COLO829 (cell line): ENCODE measurements at regions not wholly inside any gene's neighbourhood (a gene's known extent, or its start where the extent isn't known, plus 50 kb on each side); places are given as distances from the start of the nearest gene placed in this dataset.

ENCODE experiments used
- DNase-seq: peaks from one replicate; pipeline ENCODE4 v3.0.0; 2012; ENCODE audit warnings: low spot score

GRCh38 chr1:218526198-218526580 lies 181.1 kb downstream of the TGFB2 start:
- no peak for DNase-seq

DNA sequence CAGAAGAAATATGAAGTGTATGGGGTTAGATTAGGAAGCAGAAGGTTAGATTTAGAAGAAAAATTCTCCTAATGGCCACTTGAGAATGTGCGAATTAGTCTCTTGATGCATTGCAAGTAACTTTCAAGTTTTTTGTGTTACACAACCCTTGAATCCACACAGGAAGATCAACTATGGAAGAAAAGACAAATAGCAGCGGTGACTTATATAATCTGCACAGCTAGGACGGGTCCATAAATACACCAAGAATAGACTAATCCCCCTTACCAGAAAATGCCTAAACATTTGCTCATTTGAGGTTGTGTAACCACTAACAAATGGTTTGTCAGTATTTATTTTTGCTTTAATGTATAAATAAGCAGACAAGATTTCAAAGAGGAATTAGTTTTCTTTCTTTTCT lies 182.6 kb downstream of the TGFB2 start:
- no peak for DNase-seq

DNA sequence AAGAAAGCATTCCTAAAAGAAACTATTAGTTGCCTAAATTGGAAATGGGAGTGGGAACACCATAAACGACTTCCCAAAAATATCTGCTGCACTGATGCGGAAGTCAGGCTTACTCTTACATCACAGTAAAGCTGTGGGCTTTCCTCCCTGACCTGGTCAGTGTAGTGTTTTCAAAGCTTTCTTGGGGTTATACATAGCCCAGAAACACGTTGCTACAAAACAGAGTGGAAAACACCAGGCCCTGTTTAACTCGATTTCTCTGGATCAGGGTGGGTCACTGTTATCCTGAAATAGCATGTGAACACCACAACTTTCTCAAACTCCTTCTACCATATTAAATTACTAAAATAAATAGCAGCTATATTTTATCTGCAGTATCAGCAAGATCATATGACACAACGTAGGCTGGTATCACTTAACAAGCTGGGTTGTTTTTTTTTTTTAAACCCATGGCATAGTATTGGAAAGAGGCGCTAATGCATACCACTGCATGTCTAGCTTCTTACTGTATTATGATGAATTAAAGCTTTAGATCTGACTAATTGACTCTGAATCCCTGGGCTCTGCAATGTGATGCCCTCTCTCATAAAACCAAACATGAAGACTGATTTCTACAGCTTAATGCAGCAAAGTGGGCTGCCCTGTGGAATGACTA lies 184.6 kb downstream of the TGFB2 start:
- DNase-seq, result no peak

DNA sequence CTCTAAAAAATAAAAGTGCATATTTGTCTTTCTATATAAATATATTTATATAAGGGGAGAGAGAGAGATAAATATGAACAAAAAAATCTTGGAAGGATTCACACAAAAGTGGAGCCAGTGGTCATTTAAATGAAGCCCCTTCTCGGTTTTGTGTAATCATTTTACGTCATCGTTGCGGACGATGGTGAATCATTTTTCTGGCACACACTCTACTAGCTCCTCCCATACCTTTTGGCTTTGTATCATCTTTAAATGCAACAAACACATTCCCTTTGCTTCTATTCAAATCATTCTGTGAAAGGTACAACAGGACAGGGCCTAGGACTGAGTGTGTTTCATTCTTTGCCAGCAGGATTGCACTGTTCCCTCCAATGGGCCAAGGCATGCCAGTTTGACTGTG lies 186.8 kb downstream of the TGFB2 start:
- no peak for DNase-seq

DNA sequence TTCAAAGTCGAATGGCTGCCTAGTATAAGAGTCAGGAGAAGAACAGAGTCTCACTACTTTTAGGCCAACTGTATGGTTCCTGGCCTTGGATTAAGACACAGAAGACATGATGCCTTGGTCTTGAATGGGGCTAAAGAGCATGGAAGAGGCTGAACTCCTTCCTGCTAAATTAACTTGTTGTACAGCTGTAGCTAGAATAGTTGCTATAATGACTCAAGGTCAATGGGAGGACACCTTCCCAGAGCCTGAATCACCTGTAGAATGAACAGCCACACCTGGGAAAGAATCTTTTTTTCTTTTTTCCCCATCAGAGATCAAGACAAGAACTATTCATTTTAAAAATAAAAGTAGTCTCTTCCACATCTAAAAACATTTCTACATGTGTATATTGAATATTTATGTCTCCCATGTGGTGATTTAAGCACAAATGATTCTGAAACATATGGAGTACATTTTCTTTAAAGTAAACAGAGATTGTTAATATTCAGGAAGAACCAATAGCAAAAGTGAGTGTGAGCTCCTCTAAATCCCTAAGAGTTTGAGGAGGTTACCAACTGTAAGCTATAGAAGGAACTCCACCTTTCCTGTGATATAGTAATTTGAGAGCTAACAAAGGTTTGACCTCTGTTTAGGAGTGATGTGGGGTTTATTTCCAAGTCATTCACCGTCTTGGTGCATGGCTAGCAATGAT lies 191.3 kb downstream of the TGFB2 start:
- no peak for DNase-seq

DNA sequence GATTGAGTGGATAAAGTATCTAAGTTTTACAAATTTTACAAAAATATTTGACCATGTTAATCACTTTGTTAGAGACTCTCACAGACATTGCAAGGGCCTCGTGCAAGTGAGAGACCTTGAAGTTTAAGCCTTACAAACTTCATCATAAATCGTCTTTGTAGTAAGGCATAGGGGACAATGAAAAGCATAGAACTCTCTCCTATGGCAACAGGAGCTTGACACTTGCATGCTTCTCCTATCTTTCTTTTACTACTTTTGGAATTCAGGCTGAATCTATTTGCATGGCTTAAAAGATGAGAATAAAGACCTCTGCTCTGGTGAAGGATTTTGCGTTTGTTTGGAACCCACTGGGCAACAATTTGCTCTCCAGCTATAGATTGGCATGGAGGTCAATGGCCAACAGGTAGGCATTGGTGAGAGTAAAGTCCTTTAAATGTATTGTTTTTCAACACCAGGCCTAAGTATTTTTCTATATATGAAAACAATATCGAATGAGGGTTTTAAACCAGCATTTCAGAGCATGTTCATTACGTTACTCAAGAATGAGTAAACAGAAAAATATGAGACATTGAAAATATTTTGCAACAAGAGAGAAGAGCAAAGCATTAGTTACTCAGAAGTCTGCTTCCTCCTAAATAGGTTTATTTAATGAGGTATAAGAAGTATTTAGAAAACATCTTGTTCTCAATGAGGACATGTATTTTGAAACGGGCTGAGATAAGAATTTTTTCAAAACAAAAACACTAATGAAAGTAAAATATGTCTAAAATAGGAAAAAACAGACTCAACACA lies 192.2 kb downstream of the TGFB2 start:
- no peak for DNase-seq

DNA sequence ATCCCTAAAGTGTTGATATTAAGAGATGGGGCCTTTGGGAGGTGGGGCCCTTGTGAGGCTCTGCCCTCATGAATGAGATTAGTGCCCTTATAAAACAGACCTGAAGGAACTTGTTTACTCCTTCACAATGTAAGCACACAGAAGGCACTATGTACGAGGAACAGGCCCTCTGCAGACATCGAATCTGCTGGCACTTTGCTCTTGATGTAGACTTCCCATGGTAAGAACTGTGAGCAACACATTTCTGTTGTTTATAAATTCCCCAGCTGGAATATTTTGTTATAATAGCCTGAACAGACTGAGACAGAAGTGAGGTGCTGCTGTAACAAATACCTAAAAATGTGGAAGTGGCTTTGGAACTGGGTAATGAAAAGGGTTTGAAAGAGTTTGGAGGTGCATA lies 193.2 kb downstream of the TGFB2 start:
- DNase-seq, result no peak

GRCh38 chr1:218546314-218546713 lies 201.2 kb downstream of the TGFB2 start:
- no peak for DNase-seq

GRCh38 chr1:218547957-218548730 lies 203.0 kb downstream of the TGFB2 start:
- no peak for DNase-seq

- DNase-seq, result no peak
Measured at GRCh38 chr1:218548764-218549163, 203.6 kb downstream of the TGFB2 start.

DNA sequence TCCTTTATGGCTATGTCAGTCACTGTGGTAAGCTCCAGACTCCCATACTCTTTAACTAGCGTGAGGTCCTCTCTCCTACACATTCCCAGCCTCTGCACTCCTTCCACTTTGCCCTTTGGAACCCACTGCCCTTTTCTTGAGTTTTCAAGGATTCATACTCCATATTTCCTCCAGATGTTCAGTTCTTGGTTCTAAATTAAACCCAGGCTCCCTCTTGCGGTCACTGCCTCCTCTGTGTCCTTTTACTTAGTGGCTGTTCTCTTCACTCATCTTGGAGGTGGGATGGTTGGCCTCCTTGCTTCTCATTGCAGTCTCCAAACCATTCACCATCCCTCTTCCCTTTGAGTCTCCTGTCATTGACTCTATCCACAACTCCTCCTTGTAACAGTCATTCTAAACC lies 208.1 kb downstream of the TGFB2 start:
- no peak for DNase-seq

- DNase-seq, result no peak
Measured at GRCh38 chr1:218556016-218556415, 210.9 kb downstream of the TGFB2 start.

DNA sequence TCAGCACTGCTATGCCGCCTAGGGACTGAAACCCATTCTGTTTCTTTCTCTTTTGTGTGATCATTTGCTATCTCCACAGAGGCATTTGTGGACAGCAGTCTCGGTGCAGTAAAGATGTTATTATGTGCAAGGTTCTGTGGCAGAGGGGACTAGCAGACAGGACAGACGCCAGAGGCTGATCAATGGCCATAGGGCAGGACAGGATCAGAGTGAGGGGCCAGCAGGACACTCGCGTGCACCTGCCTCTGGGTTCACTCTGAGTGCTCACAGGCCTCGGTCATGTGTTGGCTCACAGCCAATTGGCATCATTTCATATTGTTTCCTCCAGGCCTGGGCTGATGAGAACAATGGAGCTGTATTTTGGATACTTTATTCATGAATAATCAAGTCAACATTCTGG lies 212.6 kb downstream of the TGFB2 start:
- DNase-seq, result no peak

DNA sequence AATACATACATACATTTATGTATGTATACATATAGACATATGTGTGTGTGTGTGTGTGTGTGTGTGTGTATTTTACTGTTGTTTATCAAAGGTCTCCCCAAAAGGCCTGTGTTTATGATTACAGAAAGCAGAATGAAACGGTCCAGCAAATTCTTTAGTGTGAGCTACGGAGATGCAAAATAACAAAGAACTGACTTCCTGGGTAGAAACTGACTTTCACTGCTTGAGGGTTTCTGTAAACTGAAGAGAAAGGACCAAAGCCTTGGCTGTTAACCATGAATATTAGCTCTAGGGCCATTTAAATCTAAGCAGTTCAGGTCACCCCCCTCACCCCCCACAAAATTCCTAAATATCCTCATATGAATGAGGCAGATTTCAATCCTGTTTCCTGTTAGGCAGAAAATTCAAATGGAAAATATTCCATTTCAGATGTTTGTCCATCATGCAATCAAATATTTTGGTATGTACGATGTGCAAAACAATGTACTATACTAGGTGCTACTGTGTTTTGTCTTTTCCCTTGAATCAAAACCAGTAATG lies 213.2 kb downstream of the TGFB2 start:
- no peak for DNase-seq

GRCh38 chr1:218565377-218565776 lies 220.2 kb downstream of the TGFB2 start:
- no peak for DNase-seq

DNA sequence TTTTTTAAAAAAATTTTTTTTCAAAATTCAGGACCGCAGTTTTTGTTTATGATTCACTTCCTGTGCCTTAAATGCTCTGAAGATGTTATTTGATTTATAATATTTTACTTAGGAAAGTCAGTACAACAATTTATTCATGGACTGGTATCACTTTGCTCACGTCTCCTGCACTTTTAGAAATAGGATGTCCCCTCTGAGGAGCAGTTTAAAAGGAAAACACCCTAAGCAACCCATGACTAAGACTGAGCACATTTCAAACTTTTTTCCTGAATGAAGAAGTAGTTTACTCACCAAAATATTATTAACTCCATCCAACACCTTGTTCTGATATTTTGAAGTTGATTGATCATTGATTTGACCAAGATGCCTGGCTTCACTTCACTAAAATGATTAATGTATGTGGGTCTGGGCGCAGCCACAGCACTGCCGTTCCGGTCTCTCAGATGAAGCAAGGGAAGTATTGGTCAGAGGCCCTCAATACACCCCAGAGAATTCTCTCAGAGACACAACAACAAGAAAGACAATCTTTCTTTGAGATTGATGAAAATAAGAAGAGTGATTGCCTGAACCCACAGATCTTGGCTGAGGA lies 223.9 kb downstream of the TGFB2 start:
- no peak for DNase-seq

- DNase-seq, result no peak
Measured at GRCh38 chr1:218570456-218570855, 225.3 kb downstream of the TGFB2 start.

- DNase-seq, result no peak
Measured at GRCh38 chr1:218571491-218571890, 226.4 kb downstream of the TGFB2 start.

DNA sequence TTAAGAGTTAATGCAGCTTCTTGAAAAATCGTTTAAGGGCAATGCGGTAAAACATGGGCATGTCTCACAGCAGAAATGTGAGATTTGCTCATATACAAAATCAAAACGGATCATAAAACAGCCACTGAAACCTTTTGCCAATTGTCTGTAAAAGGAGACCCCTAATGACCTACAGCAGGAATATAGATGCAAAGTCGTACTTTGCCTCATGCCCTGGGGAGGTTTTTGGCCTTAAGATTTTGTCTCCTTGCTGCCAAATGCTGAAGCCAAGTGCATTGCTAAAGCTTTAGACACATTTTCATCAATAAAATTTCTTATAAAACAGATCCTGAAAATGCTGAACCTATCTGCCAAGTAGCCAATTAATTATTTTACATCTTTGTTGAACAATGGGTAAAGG lies 226.9 kb downstream of the TGFB2 start:
- DNase-seq, result no peak

GRCh38 chr1:218573925-218574324 lies 228.8 kb downstream of the TGFB2 start:
- DNase-seq, result no peak

GRCh38 chr1:218575079-218575478 lies 229.9 kb downstream of the TGFB2 start:
- DNase-seq, result no peak

- no peak for DNase-seq
Measured at GRCh38 chr1:218575856-218576255, 230.7 kb downstream of the TGFB2 start.
